ENCODE measurements at regions not wholly inside any gene's neighbourhood (a gene's known extent, or its start where the extent isn't known, plus 50 kb on each side); places are given as distances from the start of the nearest gene placed in this dataset.

- TF ChIP-seq TAF1 (IDR thresholded peaks at IDR 0.05; ENCODE audit: low read depth), result no peak
- TF ChIP-seq REST (IDR thresholded peaks at IDR 0.05; ENCODE audit: low read depth), result no peak
Measured at GRCh38 chr10:8577686-8578085, 523.2 kb downstream of the GATA3 start.
